HG03520 (cell line): ENCODE measurements at regions not wholly inside any gene's neighbourhood (a gene's known extent, or its start where the extent isn't known, plus 50 kb on each side); places are given as distances from the start of the nearest gene placed in this dataset.

Experiments used
- ATAC-seq: cut with Tn5 transposase; IDR thresholded peaks from one replicate; pipeline ENCODE4 v1.9.1; 2021; ENCODE audit warnings: mild to moderate bottlenecking, moderate library complexity; ENCODE audit not compliant: unreplicated experiment

GRCh38 chr21:27645285-27645684, 678.4 kb upstream of the ADAMTS5 start:
- no peak for ATAC-seq

GRCh38 chr21:27643326-27643725, 676.4 kb upstream of the ADAMTS5 start:
- no peak for ATAC-seq

- ATAC-seq: no peak
Measured at GRCh38 chr21:27639286-27639685, 672.4 kb upstream of the ADAMTS5 start.

- ATAC-seq: no peak
Measured at GRCh38 chr21:27636656-27637055, 669.8 kb upstream of the ADAMTS5 start.

GRCh38 chr21:27633631-27634030, 666.7 kb upstream of the ADAMTS5 start:
- ATAC-seq: no peak

- ATAC-seq: no peak
Measured at GRCh38 chr21:27631471-27631870, 664.6 kb upstream of the ADAMTS5 start.

- ATAC-seq: no peak
Measured at GRCh38 chr21:27622631-27623030, 655.7 kb upstream of the ADAMTS5 start.

GRCh38 chr21:27614231-27614630, 647.3 kb upstream of the ADAMTS5 start:
- ATAC-seq: no peak

- ATAC-seq: no peak
Measured at GRCh38 chr21:27606422-27606821, 639.5 kb upstream of the ADAMTS5 start.

GRCh38 chr21:27596196-27596595, 629.3 kb upstream of the ADAMTS5 start:
- ATAC-seq: no peak

GRCh38 chr21:27595716-27596115, 628.8 kb upstream of the ADAMTS5 start:
- no peak for ATAC-seq

- ATAC-seq: no peak
Measured at GRCh38 chr21:27590271-27590670, 623.4 kb upstream of the ADAMTS5 start.

GRCh38 chr21:27589781-27590180, 622.9 kb upstream of the ADAMTS5 start:
- ATAC-seq: no peak

- no peak for ATAC-seq
Measured at GRCh38 chr21:27586986-27587385, 620.1 kb upstream of the ADAMTS5 start.

GRCh38 chr21:27586326-27586725, 619.4 kb upstream of the ADAMTS5 start:
- no peak for ATAC-seq

GRCh38 chr21:27584256-27584655, 617.4 kb upstream of the ADAMTS5 start:
- no peak for ATAC-seq

GRCh38 chr21:27582948-27583430, 616.1 kb upstream of the ADAMTS5 start:
- no peak for ATAC-seq

GRCh38 chr21:27582246-27582947, 615.5 kb upstream of the ADAMTS5 start:
- ATAC-seq: no peak

GRCh38 chr21:27581168-27581567, 614.3 kb upstream of the ADAMTS5 start:
- ATAC-seq: no peak

- no peak for ATAC-seq
Measured at GRCh38 chr21:27580276-27580675, 613.4 kb upstream of the ADAMTS5 start.

GRCh38 chr21:27578741-27579265, 611.9 kb upstream of the ADAMTS5 start:
- no peak for ATAC-seq

- ATAC-seq: no peak
Measured at GRCh38 chr21:27572696-27573095, 605.8 kb upstream of the ADAMTS5 start.

GRCh38 chr21:27571706-27572105, 604.8 kb upstream of the ADAMTS5 start:
- ATAC-seq: no peak
